Fibroblast of lung (primary cell): ENCODE measurements at regions not wholly inside any gene's neighbourhood (a gene's known extent, or its start where the extent isn't known, plus 50 kb on each side); places are given as distances from the start of the nearest gene placed in this dataset.

Experiments used
- EZH2 ChIP-seq: IDR thresholded peaks from 2 replicates; pipeline ENCODE4 v1.5.1; 2012; ENCODE audit warnings: low read length, control low read depth, mild to moderate bottlenecking; ENCODE audit errors: missing control alignments
- TF ChIP-seq, protein P1 (sequence below), 2 donors: IDR thresholded peaks in 1 of 2; conservative IDR thresholded peaks in 1 of 2; 1 replicate in 1 of 2; 2 replicates in 1 of 2; pipeline ENCODE4 v1.5.1; 2011 to 2012; ENCODE audit warnings: low read length in 2 of 2, control low read depth in 1 of 2, inconsistent platforms in 1 of 2, low read depth in 1 of 2, mild to moderate bottlenecking in 1 of 2

DNA sequence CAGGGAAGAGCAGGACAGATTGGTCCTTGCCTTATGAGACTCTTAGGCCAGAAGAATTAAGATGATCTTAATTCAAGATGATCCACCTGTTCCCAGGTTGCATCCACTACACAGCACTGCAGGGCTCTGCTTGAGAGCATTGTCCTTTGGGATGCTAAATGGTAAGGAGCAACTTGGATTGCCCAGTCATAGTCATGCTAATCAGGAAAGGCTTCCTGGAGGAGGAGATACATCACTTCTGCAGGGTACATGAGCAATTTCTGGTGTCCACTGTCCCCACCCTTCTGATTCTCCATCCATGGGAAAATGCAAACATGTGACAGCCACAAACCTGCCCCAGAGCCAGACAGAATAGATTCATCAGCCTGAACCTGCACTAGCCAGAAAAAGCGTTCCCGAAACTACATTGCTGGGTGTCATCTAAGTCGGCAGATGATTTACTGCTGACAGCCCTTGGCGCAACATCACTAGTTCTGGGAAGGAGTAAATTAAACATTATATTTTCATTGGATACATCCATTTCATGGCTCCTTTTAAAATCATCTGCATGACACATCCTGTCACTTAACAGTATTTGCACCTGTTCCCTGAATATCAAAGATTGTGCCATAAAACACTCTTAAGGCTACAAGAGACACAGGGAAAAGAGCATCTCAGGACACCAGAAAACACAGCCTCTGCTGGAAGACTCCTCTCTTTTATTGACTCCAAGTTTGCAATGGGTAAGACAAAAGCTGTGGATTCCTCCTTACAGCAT is 282.2 kb downstream of the MAF start:
- TF ChIP-seq, protein P1, sequence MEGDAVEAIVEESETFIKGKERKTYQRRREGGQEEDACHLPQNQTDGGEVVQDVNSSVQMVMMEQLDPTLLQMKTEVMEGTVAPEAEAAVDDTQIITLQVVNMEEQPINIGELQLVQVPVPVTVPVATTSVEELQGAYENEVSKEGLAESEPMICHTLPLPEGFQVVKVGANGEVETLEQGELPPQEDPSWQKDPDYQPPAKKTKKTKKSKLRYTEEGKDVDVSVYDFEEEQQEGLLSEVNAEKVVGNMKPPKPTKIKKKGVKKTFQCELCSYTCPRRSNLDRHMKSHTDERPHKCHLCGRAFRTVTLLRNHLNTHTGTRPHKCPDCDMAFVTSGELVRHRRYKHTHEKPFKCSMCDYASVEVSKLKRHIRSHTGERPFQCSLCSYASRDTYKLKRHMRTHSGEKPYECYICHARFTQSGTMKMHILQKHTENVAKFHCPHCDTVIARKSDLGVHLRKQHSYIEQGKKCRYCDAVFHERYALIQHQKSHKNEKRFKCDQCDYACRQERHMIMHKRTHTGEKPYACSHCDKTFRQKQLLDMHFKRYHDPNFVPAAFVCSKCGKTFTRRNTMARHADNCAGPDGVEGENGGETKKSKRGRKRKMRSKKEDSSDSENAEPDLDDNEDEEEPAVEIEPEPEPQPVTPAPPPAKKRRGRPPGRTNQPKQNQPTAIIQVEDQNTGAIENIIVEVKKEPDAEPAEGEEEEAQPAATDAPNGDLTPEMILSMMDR (conservative IDR thresholded peaks at IDR 0.05 in 1 of 2, IDR thresholded peaks at IDR 0.05 in 1 of 2; ENCODE audit: low read depth in 1 of 2, low read length in 2 of 2), result no peak
- no peak for TF ChIP-seq EZH2
